Activated CD4-positive, alpha-beta T cell treated with anti-CD3 and anti-CD28 coated beads, Interleukin-2, amount 10 ng/mL, durations not matched to agents 7 days and 5 days (primary cell): ENCODE measurements at regions not wholly inside any gene's neighbourhood (a gene's known extent, or its start where the extent isn't known, plus 50 kb on each side); places are given as distances from the start of the nearest gene placed in this dataset.

Experiments used
- CTCF ChIA-PET: fragments of 350-600 bp; sonication (Branson Sonifier 250); formaldehyde crosslinking; loops from one replicate; lab custom pipeline; 2021; ENCODE audit warnings: antibody characterized with exemption; lab: Charles Lee
- POLR2A ChIA-PET: fragments of 350-600 bp; sonication (Branson Sonifier 250); formaldehyde crosslinking; loops from one replicate; lab custom pipeline; 2021; ENCODE audit warnings: antibody characterized with exemption; lab: Charles Lee
- DNase-seq: peaks from one replicate; pipeline ENCODE4 v3.0.0-alpha.2; 2020
- H3K27ac Mint-ChIP-seq: one replicate; pipeline ENCODE4 v1.8.0; 2021; ENCODE audit warnings: mild to moderate bottlenecking, moderate library complexity, mixed read lengths
- H3K27me3 Mint-ChIP-seq: one replicate; pipeline ENCODE4 v1.8.0; 2021; ENCODE audit warnings: mixed read lengths
- H3K36me3 Mint-ChIP-seq: one replicate; pipeline ENCODE4 v1.8.0; 2021; ENCODE audit warnings: low read depth, mixed read lengths
- H3K4me1 Mint-ChIP-seq: one replicate; pipeline ENCODE4 v1.8.0; 2021; ENCODE audit warnings: mixed read lengths
- H3K4me3 Mint-ChIP-seq: one replicate; pipeline ENCODE4 v1.8.0; 2021; ENCODE audit warnings: mild to moderate bottlenecking, moderate library complexity, mixed read lengths
- H3K9me3 Mint-ChIP-seq: one replicate; pipeline ENCODE4 v1.8.0; 2021; ENCODE audit warnings: mixed read lengths

DNA sequence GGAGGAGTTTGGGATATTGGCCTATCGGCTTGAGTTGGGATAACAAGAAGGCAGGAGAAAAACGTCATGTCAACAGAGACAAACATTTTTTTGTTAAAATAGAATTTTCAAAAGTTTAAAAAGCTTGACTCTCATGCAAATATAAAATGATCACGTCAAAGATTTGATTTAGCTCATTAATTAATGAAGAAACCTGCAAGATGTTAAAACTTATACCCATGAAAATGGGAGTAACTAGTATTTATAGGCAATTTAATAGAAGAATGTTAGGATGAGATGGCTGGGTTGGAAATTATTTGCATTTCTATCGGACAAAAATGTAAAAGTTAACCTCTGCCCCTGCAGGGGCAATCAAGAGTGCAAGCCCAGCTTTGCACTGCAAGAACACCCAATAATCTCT is 184.6 kb upstream of the BCOR start:
- DNase-seq = no peak
- no peak overlapping the region for H3K27ac Mint-ChIP-seq
- H3K4me3 Mint-ChIP-seq = no peak overlapping the region
- H3K27me3 Mint-ChIP-seq = peaks cover 2% of the 10 kb centered on the region
- H3K36me3 Mint-ChIP-seq = no peaks in the 10 kb centered on the region
- ChIA-PET CTCF (interaction anchor here (1.3 to 1.9 kb wide), 3 partner anchors 13 to 23 kb away, joined by 3 to 5 read pairs (median 3); no protein-coding TSS in a partner anchor), POLR2A (no interaction called here)
- peaks cover 41% of the 10 kb centered on the region for H3K4me1 Mint-ChIP-seq
- H3K9me3 Mint-ChIP-seq = peaks cover 8% of the 10 kb centered on the region

DNA sequence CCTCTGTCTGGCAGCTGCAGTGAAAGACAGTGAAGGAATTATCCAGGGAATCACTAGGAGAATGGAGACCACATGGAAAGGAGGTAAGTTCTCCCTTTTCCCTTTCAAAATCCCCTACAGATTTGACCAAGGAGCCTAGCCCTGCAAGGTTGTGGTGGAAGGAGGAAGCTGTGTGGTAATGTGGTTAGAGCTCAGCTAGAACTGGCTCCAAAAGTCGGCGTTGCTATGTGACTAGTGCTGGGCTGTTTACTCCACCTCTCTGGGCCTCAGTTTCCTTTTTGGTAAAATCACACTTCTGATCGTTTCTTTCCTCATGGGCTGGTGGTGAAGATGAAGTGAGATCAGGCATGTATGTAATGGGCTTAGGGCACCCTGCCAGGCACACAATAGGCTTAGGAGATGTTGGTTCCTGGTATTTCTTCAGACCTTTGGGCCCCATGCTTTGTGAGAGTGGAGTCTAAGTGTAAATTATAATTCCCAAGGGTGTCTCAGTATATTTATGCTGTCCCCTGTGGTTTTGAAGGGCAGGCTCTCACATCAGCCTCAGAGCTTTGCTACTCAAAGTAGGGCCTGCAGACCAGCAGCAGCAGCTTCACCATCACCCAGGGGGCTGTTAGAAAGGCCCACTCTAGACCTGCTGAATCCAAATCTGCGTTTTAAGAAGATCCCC is 183.7 kb upstream of the BCOR start:
- Mint-ChIP-seq H3K36me3 (no peaks in the 10 kb centered on the region), H3K9me3 (peaks cover 8% of the 10 kb centered on the region), H3K4me3 (no peak overlapping the region), H3K27ac (peak overlapping the region; percentile 36), H3K4me1 (peaks cover 41% of the 10 kb centered on the region), H3K27me3 (peaks cover 2% of the 10 kb centered on the region)
- ChIA-PET CTCF (interaction anchor here (1.9 kb wide), 1 partner anchor 12 kb away, joined by 5 read pairs; no protein-coding TSS in a partner anchor), POLR2A (interaction anchor here (0.6 kb wide), 1 partner anchor 150 kb away, joined by 4 read pairs; no protein-coding TSS in a partner anchor)
- DNase-seq = peak; percentile 50

DNA sequence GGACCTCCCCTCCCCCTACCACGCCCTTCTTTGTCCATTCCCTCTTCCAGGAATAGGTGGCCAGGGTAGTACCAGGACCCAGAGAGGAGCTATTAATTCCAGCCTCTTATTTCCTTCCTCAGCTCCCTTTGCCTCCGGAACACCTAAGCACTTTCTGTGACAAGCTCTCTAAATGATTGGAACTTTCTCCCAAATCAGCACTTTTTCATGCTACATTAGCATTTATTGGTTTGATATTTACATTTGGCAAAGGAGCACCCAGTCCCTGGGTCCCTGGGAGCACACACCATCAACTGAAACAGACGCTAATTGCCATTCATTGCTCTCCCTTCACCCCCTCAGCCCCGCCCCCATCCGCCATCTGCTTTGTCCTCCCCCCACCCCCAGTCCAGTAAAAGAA is 182.0 kb upstream of the BCOR start:
- no peak for DNase-seq
- Mint-ChIP-seq H3K36me3 (peaks cover 2% of the 10 kb centered on the region), H3K9me3 (peaks cover 10% of the 10 kb centered on the region), H3K27ac (no peak overlapping the region), H3K4me3 (no peak overlapping the region), H3K27me3 (peaks cover 2% of the 10 kb centered on the region), H3K4me1 (peaks cover 41% of the 10 kb centered on the region)
- ChIA-PET CTCF (interaction anchor here (0.6 to 1.0 kb wide), 3 partner anchors 13 to 303 kb away, joined by 3 to 6 read pairs (median 3); no protein-coding TSS in a partner anchor), POLR2A (no interaction called here)

DNA sequence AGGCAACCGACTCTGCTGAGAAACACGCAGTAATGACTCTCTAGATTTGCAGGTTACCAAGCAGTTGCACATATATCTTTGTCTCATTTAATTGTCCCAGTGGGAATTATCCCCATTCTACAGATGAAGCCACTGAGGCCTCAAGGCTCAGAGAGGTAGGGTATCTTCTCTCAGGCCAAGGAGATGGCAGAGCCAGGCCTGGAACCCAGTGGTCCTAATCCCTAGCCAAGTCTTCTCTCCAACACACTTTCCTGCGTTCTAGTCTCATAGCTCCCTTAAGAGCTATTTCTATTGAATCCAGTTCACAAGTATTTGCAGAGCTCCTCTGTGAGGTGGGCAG is 181.3 kb upstream of the BCOR start:
- no peak overlapping the region for H3K27ac Mint-ChIP-seq

DNA sequence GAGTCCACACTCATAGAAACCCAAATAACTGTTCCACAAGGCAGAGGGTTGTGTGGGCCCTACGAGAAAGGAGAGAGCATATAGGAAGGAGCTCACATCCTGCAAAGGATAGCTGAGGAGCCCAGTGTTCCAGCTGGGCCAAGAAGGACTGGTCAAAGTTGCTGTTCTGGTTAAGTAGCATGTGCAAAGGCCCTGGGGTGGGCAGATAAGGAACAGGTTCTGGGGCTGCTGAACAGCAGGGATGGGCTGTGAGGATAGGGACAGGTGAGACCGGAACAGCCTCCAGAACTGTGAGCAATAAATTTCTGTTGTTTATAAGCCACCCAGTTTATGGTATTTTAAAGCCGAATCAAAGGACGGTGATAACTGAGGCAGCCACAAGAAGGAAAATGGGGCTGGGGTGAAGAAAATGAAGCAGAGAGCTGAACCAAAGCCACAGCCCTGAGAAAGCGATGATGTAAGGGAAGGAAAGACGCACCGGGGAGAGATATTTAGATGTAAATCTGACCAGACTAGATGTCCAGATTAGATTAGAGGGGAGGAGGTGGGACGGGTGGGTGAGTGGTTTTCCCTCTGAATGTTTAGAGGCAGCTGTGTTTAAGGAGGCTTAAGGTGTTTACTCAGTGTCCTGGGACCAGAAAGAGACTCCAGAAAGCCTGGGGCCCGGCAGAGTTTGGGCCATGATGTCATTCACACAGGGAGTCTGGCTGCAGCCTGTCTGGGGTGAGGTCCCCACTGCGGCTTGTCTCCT is 180.8 kb upstream of the BCOR start:
- Mint-ChIP-seq H3K4me1 (peaks cover 41% of the 10 kb centered on the region), H3K4me3 (no peak overlapping the region), H3K36me3 (peaks cover 2% of the 10 kb centered on the region), H3K27ac (peak overlapping the region; percentile 73), H3K9me3 (peaks cover 10% of the 10 kb centered on the region), H3K27me3 (no peaks in the 10 kb centered on the region)
- CTCF ChIA-PET = interaction anchor here (0.6 to 0.9 kb wide), 3 partner anchors 16 to 163 kb away, joined by 3 to 4 read pairs (median 3); no protein-coding TSS in a partner anchor
- POLR2A ChIA-PET = no interaction called here
- peak; percentile 61 for DNase-seq

More for the DNA sequence above, 181.3 kb upstream of the BCOR start:
- peaks cover 10% of the 10 kb centered on the region for H3K9me3 Mint-ChIP-seq
- POLR2A ChIA-PET = no interaction called here
- CTCF ChIA-PET = interaction anchor here (0.6 kb wide), 2 partner anchors 51 to 60 kb away, joined by 4 to 6 read pairs; no protein-coding TSS in a partner anchor
- H3K27me3 Mint-ChIP-seq = peaks cover under 1% of the 10 kb centered on the region
- H3K36me3 Mint-ChIP-seq = peaks cover 2% of the 10 kb centered on the region
- peaks cover 41% of the 10 kb centered on the region for H3K4me1 Mint-ChIP-seq
- H3K4me3 Mint-ChIP-seq = no peak overlapping the region
- DNase-seq = no peak

DNA sequence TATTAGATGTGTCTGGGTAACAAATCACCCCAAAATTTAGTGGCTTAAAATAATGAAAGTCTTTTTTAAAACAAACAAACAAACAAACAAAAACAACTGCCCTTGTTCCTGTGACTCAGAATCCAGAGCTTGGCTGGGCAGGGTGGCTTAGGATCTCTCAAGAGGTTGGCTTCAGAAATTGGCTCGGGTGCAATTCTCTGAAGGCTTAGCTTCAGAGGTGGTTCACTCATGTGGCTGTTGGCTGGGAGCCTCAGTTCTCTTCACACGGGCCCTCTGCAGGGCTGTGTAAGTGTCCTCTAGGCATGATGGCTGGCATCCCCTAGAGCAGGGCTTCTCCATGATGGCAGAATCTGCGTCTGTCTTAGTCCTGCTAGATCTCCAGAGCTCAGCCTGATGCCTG is 179.9 kb upstream of the BCOR start:
- H3K27me3 Mint-ChIP-seq = no peaks in the 10 kb centered on the region
- POLR2A ChIA-PET = no interaction called here
- CTCF ChIA-PET = interaction anchor here (0.6 to 0.9 kb wide), 2 partner anchors 15 to 162 kb away, joined by 3 read pairs; no protein-coding TSS in a partner anchor
- no peak overlapping the region for H3K4me3 Mint-ChIP-seq
- DNase-seq = no peak
- no peak overlapping the region for H3K27ac Mint-ChIP-seq
- peaks cover 2% of the 10 kb centered on the region for H3K36me3 Mint-ChIP-seq
- peaks cover 10% of the 10 kb centered on the region for H3K9me3 Mint-ChIP-seq
- peaks cover 48% of the 10 kb centered on the region for H3K4me1 Mint-ChIP-seq

DNA sequence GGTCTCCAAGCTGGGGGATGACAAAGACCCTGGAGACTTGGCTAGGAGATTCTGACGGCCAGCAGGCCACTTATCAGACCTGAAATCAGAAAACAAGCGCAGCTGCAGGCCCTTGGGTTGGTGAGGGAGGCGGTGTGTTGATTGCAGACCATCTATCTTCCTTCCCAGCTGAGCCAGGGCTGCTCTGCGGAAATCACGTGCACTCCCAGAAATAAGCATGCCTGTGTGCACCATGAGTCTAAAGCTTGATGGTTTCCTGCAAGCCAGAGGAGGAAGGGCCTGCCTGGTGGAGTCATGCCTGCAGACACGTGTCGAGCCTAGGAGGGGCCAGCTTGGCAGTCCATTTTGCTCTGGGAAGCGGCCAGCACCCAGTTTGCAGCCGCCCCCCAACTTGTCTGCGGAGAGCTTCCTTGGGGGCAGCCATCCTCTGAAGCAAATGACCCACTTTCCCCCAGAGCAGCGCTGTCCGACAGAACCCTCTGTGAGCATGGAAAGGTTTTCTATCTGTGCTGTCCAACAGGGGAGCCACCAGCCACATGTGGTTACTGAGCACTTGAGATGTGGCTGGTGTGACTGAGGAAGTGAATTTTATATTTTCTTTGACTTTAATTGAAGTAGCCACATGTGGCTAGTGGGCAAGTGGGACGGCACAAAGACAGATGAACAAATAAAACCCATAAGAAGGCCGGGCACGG is 175.7 kb upstream of the BCOR start:
- ChIA-PET CTCF (interaction anchor here (0.6 kb wide), 1 partner anchor 953 kb away, joined by 3 read pairs; no protein-coding TSS in a partner anchor), POLR2A (no interaction called here)
- H3K27ac Mint-ChIP-seq = no peak overlapping the region
- H3K27me3 Mint-ChIP-seq = no peaks in the 10 kb centered on the region
- DNase-seq = no peak
- peaks cover 10% of the 10 kb centered on the region for H3K9me3 Mint-ChIP-seq
- H3K36me3 Mint-ChIP-seq = peaks cover 2% of the 10 kb centered on the region
- H3K4me1 Mint-ChIP-seq = peaks cover 16% of the 10 kb centered on the region
- H3K4me3 Mint-ChIP-seq = no peak overlapping the region

DNA sequence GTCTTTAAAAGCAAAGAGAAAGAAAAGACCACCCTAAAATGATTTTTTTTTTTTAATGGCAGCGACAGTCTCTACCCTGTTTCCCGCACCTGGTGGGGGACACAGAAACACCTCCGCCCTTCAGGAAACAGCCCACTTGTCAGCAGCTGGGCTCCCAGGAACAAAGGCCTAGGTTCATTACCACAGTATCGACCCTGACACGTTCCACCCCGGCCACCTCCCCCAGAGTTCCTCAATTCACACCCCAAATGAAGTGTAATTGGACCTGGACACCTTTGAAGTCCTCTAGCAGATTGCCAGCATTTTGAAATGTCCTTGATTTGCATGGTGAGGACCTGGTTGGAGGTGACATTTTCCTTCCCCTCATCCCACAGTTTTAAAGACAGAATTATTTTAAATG is 175.0 kb upstream of the BCOR start:
- no peak for DNase-seq
- Mint-ChIP-seq H3K36me3 (peaks cover 2% of the 10 kb centered on the region), H3K27ac (no peak overlapping the region), H3K27me3 (no peaks in the 10 kb centered on the region), H3K9me3 (peaks cover 10% of the 10 kb centered on the region), H3K4me1 (peaks cover 8% of the 10 kb centered on the region), H3K4me3 (no peak overlapping the region)
- CTCF ChIA-PET = no interaction called here
- POLR2A ChIA-PET = no interaction called here

DNA sequence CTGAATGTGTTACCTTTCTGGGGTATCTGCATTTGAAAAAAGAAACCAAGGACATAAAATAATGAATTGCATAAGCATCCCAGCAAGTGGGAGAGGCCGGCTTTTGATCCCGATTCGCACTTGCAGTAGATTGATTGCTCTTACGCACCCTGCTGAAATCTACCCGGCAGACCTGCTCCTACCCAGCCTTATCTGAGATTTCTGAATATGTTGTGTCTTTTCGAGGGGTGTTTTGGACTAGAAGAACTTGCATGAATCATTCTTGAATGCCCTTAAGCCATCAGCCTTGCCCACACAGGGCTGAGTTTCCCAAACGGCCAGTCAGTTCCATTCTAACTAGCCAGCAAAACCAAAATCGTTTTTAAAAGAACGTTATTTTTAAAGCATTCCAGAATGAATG is 174.4 kb upstream of the BCOR start:
- peaks cover 10% of the 10 kb centered on the region for H3K9me3 Mint-ChIP-seq
- peaks cover 2% of the 10 kb centered on the region for H3K36me3 Mint-ChIP-seq
- no peaks in the 10 kb centered on the region for H3K27me3 Mint-ChIP-seq
- H3K4me3 Mint-ChIP-seq = no peak overlapping the region
- ChIA-PET POLR2A (no interaction called here), CTCF (interaction anchor here (1.0 kb wide), 1 partner anchor 197 kb away, joined by 5 read pairs; no protein-coding TSS in a partner anchor)
- no peak for DNase-seq
- H3K27ac Mint-ChIP-seq = peak overlapping the region; percentile 9
- H3K4me1 Mint-ChIP-seq = peaks cover 7% of the 10 kb centered on the region

DNA sequence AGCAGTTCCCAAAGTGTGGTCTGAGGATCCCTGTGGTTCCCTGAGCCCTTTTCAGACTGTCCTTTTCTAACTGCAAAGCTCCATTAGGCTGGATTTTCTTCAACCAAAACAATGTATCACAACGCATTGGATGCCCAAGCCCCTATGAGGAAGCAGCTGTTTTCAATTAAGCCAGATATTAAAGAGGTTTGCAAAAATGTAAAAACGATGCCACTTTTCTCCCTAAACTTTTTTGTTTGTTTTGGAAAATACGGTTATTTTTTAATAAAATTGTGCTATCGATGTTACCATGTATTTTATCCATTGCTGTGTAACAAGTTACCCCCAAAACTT is 170.4 kb upstream of the BCOR start:
- Mint-ChIP-seq H3K36me3 (no peaks in the 10 kb centered on the region), H3K4me3 (no peak overlapping the region), H3K27me3 (no peaks in the 10 kb centered on the region), H3K4me1 (peaks cover 19% of the 10 kb centered on the region), H3K9me3 (no peaks in the 10 kb centered on the region), H3K27ac (no peak overlapping the region)
- ChIA-PET CTCF (no interaction called here), POLR2A (no interaction called here)
- DNase-seq = no peak

DNA sequence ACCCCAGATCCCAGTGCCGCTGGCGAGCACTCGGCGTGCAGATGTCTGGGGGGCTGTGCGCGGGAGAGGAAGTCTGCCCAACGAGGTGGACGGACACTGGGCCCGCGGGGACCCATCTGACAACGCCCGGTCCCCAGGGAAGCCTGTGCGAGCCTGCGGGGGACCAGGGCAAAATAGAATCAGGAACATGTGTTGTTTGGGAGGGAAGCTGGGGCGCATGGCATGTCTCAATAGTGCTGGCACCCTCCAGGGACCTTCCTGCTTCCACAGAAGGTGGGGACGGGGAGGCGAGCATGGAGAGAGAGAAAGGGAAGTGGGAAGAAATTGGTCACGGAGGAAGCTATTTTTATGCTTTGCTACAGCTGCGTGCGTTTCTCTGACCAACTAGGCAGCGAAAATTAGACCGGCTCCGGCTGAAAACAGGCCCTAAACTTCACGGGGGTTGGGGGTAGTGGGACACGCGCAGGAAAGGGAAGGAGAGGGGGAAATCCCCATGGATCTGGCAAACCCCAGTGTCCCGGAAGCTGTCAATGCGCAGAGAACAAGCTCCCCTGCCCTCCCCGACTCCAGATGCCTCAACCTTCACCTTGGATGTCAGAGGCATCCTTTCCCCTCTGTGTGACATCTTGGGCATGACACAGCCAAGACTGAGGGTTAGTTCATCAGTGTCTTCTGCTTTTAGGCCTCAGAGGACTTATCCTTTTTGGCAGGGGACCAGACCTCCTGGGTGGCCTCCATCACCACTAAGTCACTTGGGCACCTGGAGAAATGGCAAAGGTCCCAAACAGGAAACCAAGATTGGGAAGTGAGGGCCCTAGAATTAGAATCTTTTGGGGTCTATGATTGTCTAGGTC is 169.8 kb upstream of the BCOR start:
- Mint-ChIP-seq H3K27me3 (no peaks in the 10 kb centered on the region), H3K27ac (no peak overlapping the region), H3K4me1 (peaks cover 15% of the 10 kb centered on the region), H3K4me3 (peak overlapping the region; percentile 68), H3K36me3 (no peaks in the 10 kb centered on the region), H3K9me3 (no peaks in the 10 kb centered on the region)
- CTCF ChIA-PET = interaction anchor here (0.7 to 1.6 kb wide), 4 partner anchors 9 to 453 kb away, joined by 3 to 4 read pairs (median 4); no protein-coding TSS in a partner anchor
- POLR2A ChIA-PET = no interaction called here
- no peak for DNase-seq
